Colon (tissue), 2 donors: ENCODE measurements at regions not wholly inside any gene's neighbourhood (a gene's known extent, or its start where the extent isn't known, plus 50 kb on each side); places are given as distances from the start of the nearest gene placed in this dataset.
"Not testable (repeated sequence)": the region's sequence is repeated elsewhere in the genome, so short reads cannot be mapped to it uniquely, and the experiment has no call there.

ENCODE experiments used
- FAIRE-seq: peaks from 2 replicates; lab custom pipeline; 2012; peaks lifted over from hg19 to GRCh38; lab: Jason Lieb, UNC
- donor health status: control.
- donor health status: control.

DNA sequence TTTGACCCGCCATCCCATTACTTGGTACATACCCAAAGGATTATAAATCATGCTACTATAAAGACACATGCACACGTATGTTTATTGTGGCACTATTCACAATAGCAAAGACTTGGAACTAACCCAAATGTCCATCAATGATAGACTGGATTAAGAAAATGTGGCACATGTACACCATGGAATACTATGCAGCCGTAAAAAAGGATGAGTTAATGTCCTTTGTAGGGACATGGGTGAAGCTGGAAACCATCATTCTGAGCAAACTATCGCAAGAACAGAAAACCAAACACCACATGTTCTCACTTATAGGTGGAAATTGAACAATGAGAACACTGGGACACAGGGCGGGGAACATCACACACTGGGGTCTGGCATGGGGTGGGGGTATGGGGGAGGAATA is 57.1 kb upstream of the GMDS start:
- not testable (repeated sequence) for FAIRE-seq

GRCh38 chr6:2296781-2297180 is 51.4 kb upstream of the GMDS start:
- no peak for FAIRE-seq
